ENCODE measurements at regions not wholly inside any gene's neighbourhood (a gene's known extent, or its start where the extent isn't known, plus 50 kb on each side); places are given as distances from the start of the nearest gene placed in this dataset.

- TF ChIP-seq CTCF (IDR thresholded peaks at IDR 0.05) (no peak), POLR2A (IDR thresholded peaks at IDR 0.05) (no peak)
- no peak overlapping the region for H3K4me3 ChIP-seq (ENCODE audit: low read depth, poor library complexity, severe bottlenecking)
- intact Hi-C loops (cut with DNase I; ENCODE audit: low total_unique reads) = loop anchor here (10.0 kb wide), 1 partner anchor 627 kb away; no protein-coding TSS in a partner anchor
- DNase-seq (ENCODE audit: low spot score in 2 of 2) = no peak
- WGBS, 2 donors = 56 to 61% methylated on average over 2 of the region's 2 CpGs
Observed at GRCh38 chr13:22271903-22272302, 601.0 kb downstream of the FGF9 start.

GRCh38 chr13:22275393-22275792 is 604.5 kb downstream of the FGF9 start:
- intact Hi-C loops (cut with DNase I; ENCODE audit: low total_unique reads) = loop anchor here (10.0 kb wide), 1 partner anchor 631 kb away; no protein-coding TSS in a partner anchor
- TF ChIP-seq POLR2A (IDR thresholded peaks at IDR 0.05) = no peak
- TF ChIP-seq CTCF (IDR thresholded peaks at IDR 0.05) = no peak
- H3K4me3 ChIP-seq (ENCODE audit: low read depth, poor library complexity, severe bottlenecking) = no peak overlapping the region
- WGBS, 2 donors = 75 to 84% methylated on average over 3 of the region's 3 CpGs
- no peak for DNase-seq (ENCODE audit: low spot score in 2 of 2)

GRCh38 chr13:22276616-22277015 is 605.7 kb downstream of the FGF9 start:
- DNase-seq (ENCODE audit: low spot score in 2 of 2) = no peak
- TF ChIP-seq POLR2A (IDR thresholded peaks at IDR 0.05) (no peak), CTCF (IDR thresholded peaks at IDR 0.05) (no peak)
- WGBS, 2 donors = 85 to 90% methylated on average over 5 of the region's 5 CpGs
- H3K4me3 ChIP-seq (ENCODE audit: low read depth, poor library complexity, severe bottlenecking) = no peak overlapping the region
- intact Hi-C loops (cut with DNase I; ENCODE audit: low total_unique reads) = loop anchor here (10.0 kb wide), 1 partner anchor 632 kb away; no protein-coding TSS in a partner anchor

- intact Hi-C loops (cut with DNase I; ENCODE audit: low total_unique reads) = loop anchor here (10.0 kb wide), 1 partner anchor 634 kb away; no protein-coding TSS in a partner anchor
- DNase-seq (ENCODE audit: low spot score in 2 of 2) = peak in 1 of 2 donors; percentile 32
- WGBS, 2 donors = 31 to 35% methylated on average over 5 of the region's 5 CpGs
- no peak overlapping the region for H3K4me3 ChIP-seq (ENCODE audit: low read depth, poor library complexity, severe bottlenecking)
- TF ChIP-seq CTCF (IDR thresholded peaks at IDR 0.05) (no peak), POLR2A (IDR thresholded peaks at IDR 0.05) (no peak)
Observed at GRCh38 chr13:22278336-22278929, 607.6 kb downstream of the FGF9 start.

GRCh38 chr13:22285867-22286266 is 615.0 kb downstream of the FGF9 start:
- DNase-seq (ENCODE audit: low spot score in 2 of 2) = no peak
- no peak overlapping the region for H3K4me3 ChIP-seq (ENCODE audit: low read depth, poor library complexity, severe bottlenecking)
- intact Hi-C loops (cut with DNase I; ENCODE audit: low total_unique reads) = no loop called here
- 81 to 90% methylated on average over 4 of the region's 4 CpGs for WGBS, 2 donors
- no peak for TF ChIP-seq CTCF (IDR thresholded peaks at IDR 0.05)
- no peak for TF ChIP-seq POLR2A (IDR thresholded peaks at IDR 0.05)

- intact Hi-C loops (cut with DNase I; ENCODE audit: low total_unique reads) = no loop called here
- no peak for TF ChIP-seq CTCF (IDR thresholded peaks at IDR 0.05)
- no peak for TF ChIP-seq POLR2A (IDR thresholded peaks at IDR 0.05)
- H3K4me3 ChIP-seq (ENCODE audit: low read depth, poor library complexity, severe bottlenecking) = no peak overlapping the region
- WGBS, 2 donors = 65 to 75% methylated on average over 4 of the region's 4 CpGs
- no peak for DNase-seq (ENCODE audit: low spot score in 2 of 2)
Observed at GRCh38 chr13:22286338-22286737, 615.5 kb downstream of the FGF9 start.

Data from lower leg skin (tissue), 4 donors.